ENCODE measurements at regions not wholly inside any gene's neighbourhood (a gene's known extent, or its start where the extent isn't known, plus 50 kb on each side); places are given as distances from the start of the nearest gene placed in this dataset.

GRCh38 chr13:111516712-111517640, 196.5 kb downstream of the TEX29 start:
- no peaks in the 10 kb centered on the region for H3K27me3 ChIP-seq (ENCODE audit: control insufficient read depth, insufficient read depth, low read length)
- no peaks in the 10 kb centered on the region for H3K4me1 ChIP-seq (ENCODE audit: control insufficient read depth, low read depth, low read length)
- no peaks in the 10 kb centered on the region for H3K36me3 ChIP-seq (ENCODE audit: control insufficient read depth, low read depth, low read length)
- no peak overlapping the region for H3K27ac ChIP-seq (ENCODE audit: low read length)
- H3K9ac ChIP-seq (ENCODE audit: low read length), result no peak overlapping the region
- H3K4me3 ChIP-seq (ENCODE audit: low read length), result no peak overlapping the region
- H3K9me3 ChIP-seq (ENCODE audit: control insufficient read depth, low read depth, low read length), result no peaks in the 10 kb centered on the region

- Histone ChIP-seq H3K4me1 (ENCODE audit: control insufficient read depth, low read depth, low read length) (no peaks in the 10 kb centered on the region), H3K9me3 (ENCODE audit: control insufficient read depth, low read depth, low read length) (no peaks in the 10 kb centered on the region), H3K4me3 (ENCODE audit: low read length) (no peak overlapping the region), H3K27ac (ENCODE audit: low read length) (no peak overlapping the region), H3K9ac (ENCODE audit: low read length) (no peak overlapping the region), H3K36me3 (ENCODE audit: control insufficient read depth, low read depth, low read length) (no peaks in the 10 kb centered on the region), H3K27me3 (ENCODE audit: control insufficient read depth, insufficient read depth, low read length) (no peaks in the 10 kb centered on the region)
These were observed 197.2 kb downstream of the TEX29 start for GRCh38 chr13:111517641-111518010.

GRCh38 chr13:111518161-111518792, 197.8 kb downstream of the TEX29 start:
- Histone ChIP-seq H3K27me3 (ENCODE audit: control insufficient read depth, insufficient read depth, low read length) (no peaks in the 10 kb centered on the region), H3K4me3 (ENCODE audit: low read length) (no peak overlapping the region), H3K4me1 (ENCODE audit: control insufficient read depth, low read depth, low read length) (no peaks in the 10 kb centered on the region), H3K36me3 (ENCODE audit: control insufficient read depth, low read depth, low read length) (no peaks in the 10 kb centered on the region), H3K27ac (ENCODE audit: low read length) (no peak overlapping the region), H3K9me3 (ENCODE audit: control insufficient read depth, low read depth, low read length) (no peaks in the 10 kb centered on the region), H3K9ac (ENCODE audit: low read length) (no peak overlapping the region)

- no peaks in the 10 kb centered on the region for H3K9me3 ChIP-seq (ENCODE audit: control insufficient read depth, low read depth, low read length)
- H3K27me3 ChIP-seq (ENCODE audit: control insufficient read depth, insufficient read depth, low read length), result no peaks in the 10 kb centered on the region
- H3K4me1 ChIP-seq (ENCODE audit: control insufficient read depth, low read depth, low read length), result no peaks in the 10 kb centered on the region
These were observed 198.6 kb downstream of the TEX29 start for GRCh38 chr13:111519041-111519440.

GRCh38 chr13:111519490-111520170, 199.2 kb downstream of the TEX29 start:
- no peaks in the 10 kb centered on the region for H3K27me3 ChIP-seq (ENCODE audit: control insufficient read depth, insufficient read depth, low read length)
- no peaks in the 10 kb centered on the region for H3K4me1 ChIP-seq (ENCODE audit: control insufficient read depth, low read depth, low read length)
- H3K27ac ChIP-seq (ENCODE audit: low read length), result no peak overlapping the region
- no peak overlapping the region for H3K4me3 ChIP-seq (ENCODE audit: low read length)
- no peak overlapping the region for H3K9ac ChIP-seq (ENCODE audit: low read length)
- H3K36me3 ChIP-seq (ENCODE audit: control insufficient read depth, low read depth, low read length), result no peaks in the 10 kb centered on the region
- no peaks in the 10 kb centered on the region for H3K9me3 ChIP-seq (ENCODE audit: control insufficient read depth, low read depth, low read length)

More at GRCh38 chr13:111519041-111519440, 198.6 kb downstream of the TEX29 start:
- Histone ChIP-seq H3K4me3 (ENCODE audit: low read length) (no peak overlapping the region), H3K9ac (ENCODE audit: low read length) (no peak overlapping the region), H3K27ac (ENCODE audit: low read length) (no peak overlapping the region), H3K36me3 (ENCODE audit: control insufficient read depth, low read depth, low read length) (no peaks in the 10 kb centered on the region)

GRCh38 chr13:111521030-111521429, 200.6 kb downstream of the TEX29 start:
- Histone ChIP-seq H3K4me1 (ENCODE audit: control insufficient read depth, low read depth, low read length) (no peaks in the 10 kb centered on the region), H3K4me3 (ENCODE audit: low read length) (no peak overlapping the region), H3K9me3 (ENCODE audit: control insufficient read depth, low read depth, low read length) (no peaks in the 10 kb centered on the region), H3K27me3 (ENCODE audit: control insufficient read depth, insufficient read depth, low read length) (no peaks in the 10 kb centered on the region), H3K27ac (ENCODE audit: low read length) (no peak overlapping the region), H3K9ac (ENCODE audit: low read length) (no peak overlapping the region), H3K36me3 (ENCODE audit: control insufficient read depth, low read depth, low read length) (no peaks in the 10 kb centered on the region)

- H3K36me3 ChIP-seq (ENCODE audit: control insufficient read depth, low read depth, low read length), result no peaks in the 10 kb centered on the region
These were observed 201.3 kb downstream of the TEX29 start for GRCh38 chr13:111521691-111522229.

GRCh38 chr13:111525320-111526118, 205.1 kb downstream of the TEX29 start:
- Histone ChIP-seq H3K9me3 (ENCODE audit: control insufficient read depth, low read depth, low read length) (no peaks in the 10 kb centered on the region), H3K36me3 (ENCODE audit: control insufficient read depth, low read depth, low read length) (no peaks in the 10 kb centered on the region), H3K9ac (ENCODE audit: low read length) (no peak overlapping the region)

More at GRCh38 chr13:111521691-111522229, 201.3 kb downstream of the TEX29 start:
- H3K4me3 ChIP-seq (ENCODE audit: low read length), result no peak overlapping the region
- no peaks in the 10 kb centered on the region for H3K27me3 ChIP-seq (ENCODE audit: control insufficient read depth, insufficient read depth, low read length)
- H3K27ac ChIP-seq (ENCODE audit: low read length), result no peak overlapping the region
- H3K4me1 ChIP-seq (ENCODE audit: control insufficient read depth, low read depth, low read length), result no peaks in the 10 kb centered on the region
- H3K9ac ChIP-seq (ENCODE audit: low read length), result no peak overlapping the region
- no peaks in the 10 kb centered on the region for H3K9me3 ChIP-seq (ENCODE audit: control insufficient read depth, low read depth, low read length)

GRCh38 chr13:111526922-111527321, 206.5 kb downstream of the TEX29 start:
- no peak overlapping the region for H3K4me3 ChIP-seq (ENCODE audit: low read length)
- H3K9me3 ChIP-seq (ENCODE audit: control insufficient read depth, low read depth, low read length), result no peaks in the 10 kb centered on the region
- H3K4me1 ChIP-seq (ENCODE audit: control insufficient read depth, low read depth, low read length), result peaks cover 18% of the 10 kb centered on the region
- no peaks in the 10 kb centered on the region for H3K36me3 ChIP-seq (ENCODE audit: control insufficient read depth, low read depth, low read length)
- no peak overlapping the region for H3K27ac ChIP-seq (ENCODE audit: low read length)
- H3K9ac ChIP-seq (ENCODE audit: low read length), result no peak overlapping the region
- peaks cover 19% of the 10 kb centered on the region for H3K27me3 ChIP-seq (ENCODE audit: control insufficient read depth, insufficient read depth, low read length)

More at GRCh38 chr13:111525320-111526118, 205.1 kb downstream of the TEX29 start:
- H3K27ac ChIP-seq (ENCODE audit: low read length), result no peak overlapping the region
- H3K27me3 ChIP-seq (ENCODE audit: control insufficient read depth, insufficient read depth, low read length), result peaks cover 5% of the 10 kb centered on the region
- H3K4me1 ChIP-seq (ENCODE audit: control insufficient read depth, low read depth, low read length), result peaks cover 4% of the 10 kb centered on the region
- no peak overlapping the region for H3K4me3 ChIP-seq (ENCODE audit: low read length)

- Histone ChIP-seq H3K9me3 (ENCODE audit: control insufficient read depth, low read depth, low read length) (no peaks in the 10 kb centered on the region), H3K9ac (ENCODE audit: low read length) (no peak overlapping the region), H3K27ac (ENCODE audit: low read length) (no peak overlapping the region), H3K27me3 (ENCODE audit: control insufficient read depth, insufficient read depth, low read length) (peaks cover 27% of the 10 kb centered on the region), H3K36me3 (ENCODE audit: control insufficient read depth, low read depth, low read length) (no peaks in the 10 kb centered on the region), H3K4me1 (ENCODE audit: control insufficient read depth, low read depth, low read length) (peaks cover 26% of the 10 kb centered on the region), H3K4me3 (ENCODE audit: low read length) (no peak overlapping the region)
These were observed 207.3 kb downstream of the TEX29 start for GRCh38 chr13:111527614-111528229.
